Karpas-422 (cell line): ENCODE measurements at regions not wholly inside any gene's neighbourhood (a gene's known extent, or its start where the extent isn't known, plus 50 kb on each side); places are given as distances from the start of the nearest gene placed in this dataset.
"Not testable (repeated sequence)": the region's sequence is repeated elsewhere in the genome, so short reads cannot be mapped to it uniquely, and the experiment has no call there.

ENCODE experiments used
- DNase-seq: peaks from one replicate; pipeline ENCODE4 v3.0.0-alpha.2; 2015
- H2AFZ ChIP-seq: fragments of 200-600 bp; sonication (generic); 2 replicates; pipeline ENCODE4 v1.6.1; 2014; ENCODE audit warnings: antibody characterized with exemption, low read length, mixed read lengths
- H3K27ac ChIP-seq: fragments of 200-600 bp; sonication (generic); 2 replicates; pipeline ENCODE4 v1.5.1; 2014; ENCODE audit warnings: mild to moderate bottlenecking, low read length, moderate library complexity
- H3K27me3 ChIP-seq: fragments of 200-600 bp; sonication (generic); 2 replicates; pipeline ENCODE4 v1.6.1; 2014; ENCODE audit warnings: low read length, mixed read lengths
- H3K36me3 ChIP-seq: fragments of 200-600 bp; sonication (generic); 2 replicates; pipeline ENCODE4 v1.6.1; 2014; ENCODE audit warnings: low read length, mixed read lengths; ENCODE audit not compliant: insufficient read depth
- H3K4me1 ChIP-seq: fragments of 200-600 bp; sonication (generic); 2 replicates; pipeline ENCODE4 v1.6.1; 2014; ENCODE audit warnings: mild to moderate bottlenecking, low read length, mixed read lengths
- H3K4me2 ChIP-seq: fragments of 200-600 bp; sonication (generic); 2 replicates; pipeline ENCODE4 v1.6.1; 2014; ENCODE audit warnings: low read length, low read depth, mild to moderate bottlenecking; ENCODE audit not compliant: poor library complexity, severe bottlenecking
- H3K4me3 ChIP-seq: fragments of 200-600 bp; sonication (generic); 2 replicates; pipeline ENCODE4 v1.5.1; 2014; ENCODE audit warnings: mild to moderate bottlenecking, antibody characterized with exemption, low read length, mixed read lengths
- H3K79me2 ChIP-seq: fragments of 200-600 bp; sonication (generic); 2 replicates; pipeline ENCODE4 v1.6.1; 2014; ENCODE audit warnings: mild to moderate bottlenecking, low read length, mixed read lengths
- H3K9ac ChIP-seq: fragments of 200-600 bp; sonication (generic); 2 replicates; pipeline ENCODE4 v1.6.0; 2014; ENCODE audit warnings: low read length
- H3K9me2 ChIP-seq: fragments of 200-600 bp; sonication (generic), shearing (Covaris generic); replicated peaks from 2 replicates; pipeline ENCODE4 v1.6.0; 2014; ENCODE audit warnings: mild to moderate bottlenecking, low read length, moderate library complexity; ENCODE audit not compliant: insufficient read depth
- H3K9me3 ChIP-seq: fragments of 300-700, 200-600 bp; sonication (generic); 2 replicates; pipeline ENCODE4 v1.6.1; 2014; ENCODE audit warnings: low read length, mixed read lengths
- H4K20me1 ChIP-seq: fragments of 200-600 bp; sonication (generic); 2 replicates; pipeline ENCODE4 v1.6.1; 2014; ENCODE audit warnings: mild to moderate bottlenecking, antibody characterized with exemption, low read length, low read depth; ENCODE audit not compliant: insufficient read depth

DNA sequence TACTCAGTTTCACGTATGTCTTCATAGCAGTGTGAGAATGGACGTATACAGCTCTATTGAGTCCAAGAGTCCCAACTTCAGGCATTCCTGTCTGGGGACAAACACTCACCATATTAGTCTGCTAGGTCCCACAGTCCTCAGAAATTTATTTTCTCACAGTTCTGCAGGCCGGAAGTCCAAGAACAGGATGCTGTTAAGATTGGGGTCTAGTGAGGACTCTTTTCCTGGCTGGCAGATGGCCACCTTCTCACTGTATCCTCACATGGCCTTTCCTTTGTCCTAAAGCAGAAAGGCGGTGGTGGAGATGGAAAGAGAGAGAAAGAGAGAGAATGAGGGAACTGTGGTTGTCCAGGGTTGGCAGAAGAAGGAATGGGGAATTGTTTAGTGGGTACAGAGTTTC, 82.0 kb upstream of the PRKX start:
- H3K9ac ChIP-seq, H3K4me2 ChIP-seq, H3K4me3 ChIP-seq, H3K27me3 ChIP-seq, H2AFZ ChIP-seq, H3K9me3 ChIP-seq, H3K9me2 ChIP-seq, H3K27ac ChIP-seq, H3K79me2 ChIP-seq, H4K20me1 ChIP-seq, H3K4me1 ChIP-seq, H3K36me3 ChIP-seq: not testable (repeated sequence)
- peak; percentile 21 for DNase-seq

GRCh38 chrX:3791449-3791848, 78.0 kb upstream of the PRKX start:
- H3K79me2 ChIP-seq = no peaks in the 10 kb centered on the region
- no peaks in the 10 kb centered on the region for H3K9me2 ChIP-seq
- no peak overlapping the region for H3K4me2 ChIP-seq
- no peaks in the 10 kb centered on the region for H3K27me3 ChIP-seq
- no peak overlapping the region for H2AFZ ChIP-seq
- no peak overlapping the region for H3K27ac ChIP-seq
- no peak overlapping the region for H3K4me3 ChIP-seq
- DNase-seq = no peak
- no peak overlapping the region for H3K9ac ChIP-seq
- no peaks in the 10 kb centered on the region for H3K36me3 ChIP-seq
- no peaks in the 10 kb centered on the region for H3K9me3 ChIP-seq
- no peaks in the 10 kb centered on the region for H3K4me1 ChIP-seq
- H4K20me1 ChIP-seq = no peaks in the 10 kb centered on the region

DNA sequence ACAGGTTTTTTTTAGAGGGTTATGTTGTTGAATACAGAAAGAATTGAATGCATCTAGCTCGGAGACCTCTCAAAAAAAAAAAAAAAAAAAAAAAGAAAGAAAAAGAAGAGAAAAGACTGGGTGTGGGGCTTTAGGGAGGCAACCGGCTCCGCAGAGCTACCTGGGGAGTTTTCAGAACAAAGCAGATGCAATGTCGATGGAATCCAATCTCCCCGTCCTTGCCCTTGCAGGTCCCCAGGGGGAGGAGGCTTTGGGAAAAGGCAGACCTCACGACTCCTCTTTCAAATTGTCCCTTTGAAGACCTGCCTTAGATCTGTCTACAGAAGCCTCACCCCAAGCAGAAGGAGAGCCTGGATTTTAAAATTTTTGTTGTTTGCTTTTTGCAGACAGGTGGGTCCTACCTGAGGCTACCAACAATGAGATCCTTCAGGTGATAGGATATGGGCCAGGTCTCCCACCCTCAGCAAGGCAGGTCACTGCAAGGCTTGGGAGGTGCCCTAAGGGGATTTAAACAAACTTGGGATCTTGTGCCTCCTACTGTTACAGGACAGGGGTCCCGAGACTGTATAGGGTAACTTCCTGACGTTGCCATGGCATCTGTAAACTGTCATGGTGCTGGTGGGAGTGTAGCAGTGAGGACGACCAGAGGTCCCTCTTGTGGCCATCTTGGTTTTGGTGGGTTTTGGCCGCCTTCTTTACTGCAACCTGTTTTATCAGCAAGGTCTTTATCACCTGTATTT, 75.2 kb upstream of the PRKX start:
- H3K79me2 ChIP-seq = no peaks in the 10 kb centered on the region
- H3K9ac ChIP-seq = no peak overlapping the region
- no peaks in the 10 kb centered on the region for H3K36me3 ChIP-seq
- no peak overlapping the region for H3K4me3 ChIP-seq
- no peak overlapping the region for H3K4me2 ChIP-seq
- H2AFZ ChIP-seq = no peak overlapping the region
- DNase-seq = no peak
- H3K4me1 ChIP-seq = no peaks in the 10 kb centered on the region
- no peaks in the 10 kb centered on the region for H3K9me2 ChIP-seq
- no peaks in the 10 kb centered on the region for H3K9me3 ChIP-seq
- H3K27me3 ChIP-seq = no peaks in the 10 kb centered on the region
- H3K27ac ChIP-seq = no peak overlapping the region
- no peaks in the 10 kb centered on the region for H4K20me1 ChIP-seq

GRCh38 chrX:3787856-3788255, 74.4 kb upstream of the PRKX start:
- no peaks in the 10 kb centered on the region for H3K9me2 ChIP-seq
- H3K4me2 ChIP-seq = no peak overlapping the region
- no peak for DNase-seq
- H4K20me1 ChIP-seq = no peaks in the 10 kb centered on the region
- H3K79me2 ChIP-seq = no peaks in the 10 kb centered on the region
- no peaks in the 10 kb centered on the region for H3K4me1 ChIP-seq
- H3K4me3 ChIP-seq = no peak overlapping the region
- H3K27ac ChIP-seq = no peak overlapping the region
- H3K9me3 ChIP-seq = no peaks in the 10 kb centered on the region
- no peak overlapping the region for H3K9ac ChIP-seq
- no peak overlapping the region for H2AFZ ChIP-seq
- H3K36me3 ChIP-seq = no peaks in the 10 kb centered on the region
- no peaks in the 10 kb centered on the region for H3K27me3 ChIP-seq

GRCh38 chrX:3785822-3786221, 72.4 kb upstream of the PRKX start:
- H3K4me3 ChIP-seq, H2AFZ ChIP-seq, H3K36me3 ChIP-seq, H3K27ac ChIP-seq, H3K79me2 ChIP-seq, H3K9me2 ChIP-seq, H3K9me3 ChIP-seq, H3K4me2 ChIP-seq, H4K20me1 ChIP-seq, DNase-seq, H3K9ac ChIP-seq, H3K27me3 ChIP-seq, H3K4me1 ChIP-seq: not testable (repeated sequence)

- Histone ChIP-seq H3K4me2 (no peak overlapping the region), H3K9me2 (no peaks in the 10 kb centered on the region), H3K27me3 (no peaks in the 10 kb centered on the region), H3K4me1 (no peaks in the 10 kb centered on the region), H3K27ac (no peak overlapping the region), H3K9ac (no peak overlapping the region), H3K9me3 (no peaks in the 10 kb centered on the region), H4K20me1 (no peaks in the 10 kb centered on the region), H3K4me3 (no peak overlapping the region), H3K36me3 (no peaks in the 10 kb centered on the region), H3K79me2 (no peaks in the 10 kb centered on the region), H2AFZ (no peak overlapping the region)
- DNase-seq = no peak
Measured at GRCh38 chrX:3780564-3780963, 67.1 kb upstream of the PRKX start.

GRCh38 chrX:3779546-3779945, 66.1 kb upstream of the PRKX start:
- no peak overlapping the region for H2AFZ ChIP-seq
- no peak for DNase-seq
- no peaks in the 10 kb centered on the region for H3K79me2 ChIP-seq

DNA sequence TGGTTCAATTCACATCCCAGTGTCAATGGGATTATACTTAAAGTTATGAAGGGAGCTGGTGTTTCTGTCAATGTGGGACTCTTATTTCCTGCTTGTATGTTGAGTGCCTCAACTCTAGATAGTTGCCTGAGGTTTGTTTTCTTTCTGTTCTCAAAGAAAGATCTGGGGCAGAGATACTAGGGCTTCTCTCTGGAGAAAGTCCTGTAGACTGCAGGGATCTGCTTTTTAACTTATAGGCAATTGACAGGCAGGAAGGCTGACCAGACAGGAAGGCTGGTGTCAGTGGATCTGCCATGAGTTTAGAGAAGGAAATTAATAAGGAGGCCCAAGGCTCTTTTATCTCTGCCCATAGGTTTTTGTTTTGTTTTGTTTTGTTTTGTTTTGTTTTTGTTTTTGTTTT, 64.0 kb upstream of the PRKX start:
- no peak for DNase-seq
- H2AFZ ChIP-seq = no peak overlapping the region
- H3K27ac ChIP-seq = no peak overlapping the region
- H3K4me3 ChIP-seq = no peak overlapping the region
- no peaks in the 10 kb centered on the region for H3K79me2 ChIP-seq
- H3K9me3 ChIP-seq = no peaks in the 10 kb centered on the region
- H3K36me3 ChIP-seq = no peaks in the 10 kb centered on the region
- no peaks in the 10 kb centered on the region for H3K4me1 ChIP-seq
- H3K9me2 ChIP-seq = no peaks in the 10 kb centered on the region
- H3K27me3 ChIP-seq = no peaks in the 10 kb centered on the region
- no peaks in the 10 kb centered on the region for H4K20me1 ChIP-seq
- H3K4me2 ChIP-seq = no peak overlapping the region
- no peak overlapping the region for H3K9ac ChIP-seq

More at GRCh38 chrX:3779546-3779945, 66.1 kb upstream of the PRKX start:
- H3K4me1 ChIP-seq = no peaks in the 10 kb centered on the region
- H3K9me3 ChIP-seq = no peaks in the 10 kb centered on the region
- no peak overlapping the region for H3K4me3 ChIP-seq
- no peaks in the 10 kb centered on the region for H3K9me2 ChIP-seq
- H3K27ac ChIP-seq = no peak overlapping the region
- no peaks in the 10 kb centered on the region for H3K27me3 ChIP-seq
- no peaks in the 10 kb centered on the region for H4K20me1 ChIP-seq
- H3K9ac ChIP-seq = no peak overlapping the region
- H3K4me2 ChIP-seq = no peak overlapping the region
- H3K36me3 ChIP-seq = no peaks in the 10 kb centered on the region

DNA sequence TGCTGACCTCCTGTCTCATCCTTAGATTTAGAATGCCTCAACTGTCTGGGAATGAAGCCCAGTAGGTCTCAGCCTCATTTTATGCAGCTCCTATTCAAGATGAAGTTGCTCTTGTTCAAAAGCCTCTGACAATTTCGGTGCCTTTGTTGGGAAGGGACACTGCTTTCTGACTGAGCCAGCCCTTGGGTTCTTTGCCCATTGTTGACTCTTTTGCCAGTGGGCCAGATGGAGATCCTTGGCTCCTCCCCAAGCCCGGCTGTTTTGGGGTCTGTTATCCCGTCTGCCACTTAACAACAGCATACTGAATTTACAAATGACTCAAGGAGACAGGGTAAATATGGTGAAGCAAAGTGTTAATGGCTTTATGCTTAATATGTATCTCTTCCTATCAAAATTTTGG, 58.3 kb upstream of the PRKX start:
- Histone ChIP-seq H3K4me2 (no peak overlapping the region), H3K9me3 (no peaks in the 10 kb centered on the region), H3K27ac (no peak overlapping the region), H3K9ac (no peak overlapping the region), H3K36me3 (no peaks in the 10 kb centered on the region), H3K9me2 (no peaks in the 10 kb centered on the region), H2AFZ (no peak overlapping the region), H3K4me1 (no peaks in the 10 kb centered on the region), H3K27me3 (no peaks in the 10 kb centered on the region), H4K20me1 (no peaks in the 10 kb centered on the region), H3K4me3 (no peak overlapping the region), H3K79me2 (no peaks in the 10 kb centered on the region)
- no peak for DNase-seq
